ENCODE measurements at regions not wholly inside any gene's neighbourhood (a gene's known extent, or its start where the extent isn't known, plus 50 kb on each side); places are given as distances from the start of the nearest gene placed in this dataset.

- TF ChIP-seq ZSCAN23 (tag by site-specific recombination; IDR thresholded peaks at IDR 0.05) (no peak), ZNF214 (tag by site-specific recombination; IDR thresholded peaks at IDR 0.05; ENCODE audit: borderline replicate concordance) (no peak), ZXDB (tag by site-specific recombination; IDR thresholded peaks at IDR 0.05) (no peak), ZNF292 (tag by site-specific recombination; IDR thresholded peaks at IDR 0.05; ENCODE audit: borderline replicate concordance, low read depth) (no peak), ZNF10 (tag by site-specific recombination; IDR thresholded peaks at IDR 0.05) (no peak), ZNF792 (tag by site-specific recombination; IDR thresholded peaks at IDR 0.05) (no peak)
- CTCF ChIA-PET: no interaction called here
- H3K4me1 ChIP-seq (ENCODE audit: control insufficient read depth, insufficient read depth, low read length): no peaks in the 10 kb centered on the region
- POLR2A ChIA-PET: no interaction called here
- no peak overlapping the region for H3K4me3 ChIP-seq (ENCODE audit: low read depth, low read length)
- H3K36me3 ChIP-seq (ENCODE audit: control insufficient read depth in 2 of 2, insufficient read depth in 1 of 2, low read length in 2 of 2): no peaks in the 10 kb centered on the region
- no peak overlapping the region for H3K27ac ChIP-seq (ENCODE audit: extremely low read depth, low read depth, low read length)
- H3K9me3 ChIP-seq (ENCODE audit: control insufficient read depth, insufficient read depth, low read depth, low read length): no peaks in the 10 kb centered on the region
These were observed 205.4 kb downstream of the ARHGAP12 start for GRCh38 chr10:31723106-31723750.

- H3K4me3 ChIP-seq (ENCODE audit: low read depth, low read length): no peak overlapping the region
- TF ChIP-seq ZBTB44 (tag by site-specific recombination; IDR thresholded peaks at IDR 0.05): no peak
- TF ChIP-seq ATF2 (tag by site-specific recombination; IDR thresholded peaks at IDR 0.05; ENCODE audit: low read depth): no peak
- no peak for TF ChIP-seq ZNF214 (tag by site-specific recombination; IDR thresholded peaks at IDR 0.05; ENCODE audit: borderline replicate concordance)
- no peaks in the 10 kb centered on the region for H3K4me1 ChIP-seq (ENCODE audit: control insufficient read depth, insufficient read depth, low read length)
- ChIA-PET CTCF (no interaction called here), POLR2A (no interaction called here)
- no peaks in the 10 kb centered on the region for H3K9me3 ChIP-seq (ENCODE audit: control insufficient read depth, insufficient read depth, low read depth, low read length)
- H3K27ac ChIP-seq (ENCODE audit: extremely low read depth, low read depth, low read length): no peak overlapping the region
- H3K36me3 ChIP-seq (ENCODE audit: control insufficient read depth in 2 of 2, insufficient read depth in 1 of 2, low read length in 2 of 2): no peaks in the 10 kb centered on the region
These were observed 207.5 kb downstream of the ARHGAP12 start for GRCh38 chr10:31721096-31721495.

- Histone ChIP-seq H3K36me3 (ENCODE audit: control insufficient read depth in 2 of 2, insufficient read depth in 1 of 2, low read length in 2 of 2) (no peaks in the 10 kb centered on the region), H3K27ac (ENCODE audit: extremely low read depth, low read depth, low read length) (no peak overlapping the region), H3K9me3 (ENCODE audit: control insufficient read depth, insufficient read depth, low read depth, low read length) (no peaks in the 10 kb centered on the region), H3K4me1 (ENCODE audit: control insufficient read depth, insufficient read depth, low read length) (no peaks in the 10 kb centered on the region), H3K4me3 (ENCODE audit: low read depth, low read length) (no peak overlapping the region)
- TF ChIP-seq OVOL3 (tag by site-specific recombination; IDR thresholded peaks at IDR 0.05) (no peak), GLIS1 (tag by site-specific recombination; IDR thresholded peaks at IDR 0.05) (no peak), ZBTB8A (tag by site-specific recombination; IDR thresholded peaks at IDR 0.05) (no peak), IKZF3 (tag by site-specific recombination; IDR thresholded peaks at IDR 0.05) (no peak), ZNF416 (tag by site-specific recombination; IDR thresholded peaks at IDR 0.05) (no peak), ZNF274 (IDR thresholded peaks at IDR 0.05; ENCODE audit: low read length) (no peak), ZNF274 (tag by site-specific recombination; IDR thresholded peaks at IDR 0.05; ENCODE audit: borderline replicate concordance) (no peak)
- ChIA-PET POLR2A (no interaction called here), CTCF (no interaction called here)
These were observed 208.1 kb downstream of the ARHGAP12 start for GRCh38 chr10:31720546-31720945.

GRCh38 chr10:31709476-31709875 lies 219.2 kb downstream of the ARHGAP12 start:
- Histone ChIP-seq H3K27ac (ENCODE audit: extremely low read depth, low read depth, low read length) (no peak overlapping the region), H3K4me1 (ENCODE audit: control insufficient read depth, insufficient read depth, low read length) (no peaks in the 10 kb centered on the region), H3K4me3 (ENCODE audit: low read depth, low read length) (no peak overlapping the region), H3K9me3 (ENCODE audit: control insufficient read depth, insufficient read depth, low read depth, low read length) (no peaks in the 10 kb centered on the region), H3K36me3 (ENCODE audit: control insufficient read depth in 2 of 2, insufficient read depth in 1 of 2, low read length in 2 of 2) (no peaks in the 10 kb centered on the region)
- POLR2A ChIA-PET: no interaction called here
- no peak for TF ChIP-seq ZNF747 (tag by site-specific recombination; IDR thresholded peaks at IDR 0.05)
- CTCF ChIA-PET: interaction anchor here (0.5 to 1.0 kb wide), 2 partner anchors 11 to 99 kb away, joined by 3 read pairs; no protein-coding TSS in a partner anchor

All from HEK293 (cell line).